ENCODE measurements at regions not wholly inside any gene's neighbourhood (a gene's known extent, or its start where the extent isn't known, plus 50 kb on each side); places are given as distances from the start of the nearest gene placed in this dataset.

- DNase-seq (ENCODE audit: low spot score), result no peak
- H3K36me3 Mint-ChIP-seq (ENCODE audit: low read depth), result peaks cover 4% of the 10 kb centered on the region
Observed at GRCh38 chr11:27839226-27839913, 139.1 kb upstream of the BDNF start.

DNA sequence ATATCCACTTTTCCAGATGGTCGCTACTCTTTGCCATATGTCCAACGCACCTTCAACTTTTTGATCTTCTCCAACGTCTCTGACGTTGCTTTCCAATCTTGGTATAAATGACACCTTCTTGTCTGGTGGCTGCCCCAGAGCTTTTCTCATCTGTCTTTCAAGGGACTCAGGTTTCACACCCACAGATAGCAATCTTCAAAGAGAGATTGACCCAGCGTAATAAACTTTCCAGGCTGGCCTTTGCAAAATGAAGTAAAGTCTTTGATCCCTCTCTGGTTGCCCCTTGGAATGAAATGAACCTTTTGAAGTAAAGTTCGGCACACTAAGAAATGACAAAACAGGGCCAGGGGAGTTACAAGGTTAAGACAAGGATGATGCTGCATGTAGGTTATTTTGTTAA is 138.4 kb upstream of the BDNF start:
- TF ChIP-seq, protein P1, sequence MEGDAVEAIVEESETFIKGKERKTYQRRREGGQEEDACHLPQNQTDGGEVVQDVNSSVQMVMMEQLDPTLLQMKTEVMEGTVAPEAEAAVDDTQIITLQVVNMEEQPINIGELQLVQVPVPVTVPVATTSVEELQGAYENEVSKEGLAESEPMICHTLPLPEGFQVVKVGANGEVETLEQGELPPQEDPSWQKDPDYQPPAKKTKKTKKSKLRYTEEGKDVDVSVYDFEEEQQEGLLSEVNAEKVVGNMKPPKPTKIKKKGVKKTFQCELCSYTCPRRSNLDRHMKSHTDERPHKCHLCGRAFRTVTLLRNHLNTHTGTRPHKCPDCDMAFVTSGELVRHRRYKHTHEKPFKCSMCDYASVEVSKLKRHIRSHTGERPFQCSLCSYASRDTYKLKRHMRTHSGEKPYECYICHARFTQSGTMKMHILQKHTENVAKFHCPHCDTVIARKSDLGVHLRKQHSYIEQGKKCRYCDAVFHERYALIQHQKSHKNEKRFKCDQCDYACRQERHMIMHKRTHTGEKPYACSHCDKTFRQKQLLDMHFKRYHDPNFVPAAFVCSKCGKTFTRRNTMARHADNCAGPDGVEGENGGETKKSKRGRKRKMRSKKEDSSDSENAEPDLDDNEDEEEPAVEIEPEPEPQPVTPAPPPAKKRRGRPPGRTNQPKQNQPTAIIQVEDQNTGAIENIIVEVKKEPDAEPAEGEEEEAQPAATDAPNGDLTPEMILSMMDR (IDR thresholded peaks at IDR 0.05), result no peak
- DNase-seq (ENCODE audit: low spot score), result no peak
- H3K27ac Mint-ChIP-seq (ENCODE audit: unreplicated experiment), result no peak overlapping the region
- H3K36me3 Mint-ChIP-seq (ENCODE audit: low read depth), result peaks cover 4% of the 10 kb centered on the region
- H3K4me3 Mint-ChIP-seq (ENCODE audit: unreplicated experiment), result no peak overlapping the region
- peaks cover 5% of the 10 kb centered on the region for H3K27me3 Mint-ChIP-seq (ENCODE audit: low read depth)
- H3K9me3 Mint-ChIP-seq (ENCODE audit: low read depth), result peaks cover 2% of the 10 kb centered on the region
- no peaks in the 10 kb centered on the region for H3K4me1 Mint-ChIP-seq (ENCODE audit: low read depth)

More at GRCh38 chr11:27839226-27839913, 139.1 kb upstream of the BDNF start:
- Mint-ChIP-seq H3K27me3 (ENCODE audit: low read depth) (peaks cover 3% of the 10 kb centered on the region), H3K9me3 (ENCODE audit: low read depth) (peaks cover 2% of the 10 kb centered on the region), H3K4me3 (ENCODE audit: unreplicated experiment) (no peak overlapping the region), H3K4me1 (ENCODE audit: low read depth) (no peaks in the 10 kb centered on the region), H3K27ac (ENCODE audit: unreplicated experiment) (no peak overlapping the region)
- TF ChIP-seq, protein P1 (IDR thresholded peaks at IDR 0.05), result peak; percentile 83

- Mint-ChIP-seq H3K9me3 (ENCODE audit: low read depth) (peaks cover 2% of the 10 kb centered on the region), H3K4me1 (ENCODE audit: low read depth) (no peaks in the 10 kb centered on the region), H3K4me3 (ENCODE audit: unreplicated experiment) (no peak overlapping the region), H3K27ac (ENCODE audit: unreplicated experiment) (no peak overlapping the region), H3K27me3 (ENCODE audit: low read depth) (peaks cover 5% of the 10 kb centered on the region), H3K36me3 (ENCODE audit: low read depth) (peaks cover 3% of the 10 kb centered on the region)
- DNase-seq (ENCODE audit: low spot score), result no peak
- TF ChIP-seq, protein P1 (IDR thresholded peaks at IDR 0.05), result no peak
Observed at GRCh38 chr11:27837895-27838563, 137.8 kb upstream of the BDNF start.

DNA sequence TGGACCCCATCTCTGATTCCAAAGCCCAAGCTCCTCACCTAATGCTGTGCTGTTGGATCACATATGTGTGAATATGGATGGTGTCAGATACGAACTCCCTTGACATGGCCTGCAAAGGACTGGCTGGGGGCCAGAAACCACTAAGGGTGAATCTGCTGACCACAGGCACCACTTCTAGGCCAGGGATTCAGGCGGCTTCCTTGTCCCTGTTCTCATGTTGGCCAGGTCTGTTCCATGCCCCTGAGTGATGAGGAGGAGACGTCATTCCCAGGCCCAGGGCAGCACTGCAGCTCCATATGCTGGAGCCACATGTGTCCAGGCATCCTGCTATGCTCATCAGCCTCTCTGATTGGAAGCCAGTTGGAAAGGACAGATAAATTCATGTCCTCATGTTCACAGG is 130.0 kb upstream of the BDNF start:
- H3K36me3 Mint-ChIP-seq (ENCODE audit: low read depth), result peaks cover 5% of the 10 kb centered on the region
- peaks cover 5% of the 10 kb centered on the region for H3K27me3 Mint-ChIP-seq (ENCODE audit: low read depth)
- peaks cover 8% of the 10 kb centered on the region for H3K9me3 Mint-ChIP-seq (ENCODE audit: low read depth)
- H3K27ac Mint-ChIP-seq (ENCODE audit: unreplicated experiment), result no peak overlapping the region
- no peaks in the 10 kb centered on the region for H3K4me1 Mint-ChIP-seq (ENCODE audit: low read depth)
- TF ChIP-seq, protein P1 (IDR thresholded peaks at IDR 0.05), result no peak
- no peak for DNase-seq (ENCODE audit: low spot score)
- no peak overlapping the region for H3K4me3 Mint-ChIP-seq (ENCODE audit: unreplicated experiment)

- Mint-ChIP-seq H3K27ac (ENCODE audit: unreplicated experiment) (no peak overlapping the region), H3K4me3 (ENCODE audit: unreplicated experiment) (no peak overlapping the region), H3K9me3 (ENCODE audit: low read depth) (peaks cover 5% of the 10 kb centered on the region), H3K4me1 (ENCODE audit: low read depth) (no peaks in the 10 kb centered on the region), H3K36me3 (ENCODE audit: low read depth) (peaks cover 3% of the 10 kb centered on the region), H3K27me3 (ENCODE audit: low read depth) (peaks cover 13% of the 10 kb centered on the region)
- DNase-seq (ENCODE audit: low spot score), result no peak
- TF ChIP-seq, protein P1 (IDR thresholded peaks at IDR 0.05), result no peak
Observed at GRCh38 chr11:27820249-27820648, 120.0 kb upstream of the BDNF start.

All from chondrocyte (in vitro differentiated cells).